ENCODE measurements at regions not wholly inside any gene's neighbourhood (a gene's known extent, or its start where the extent isn't known, plus 50 kb on each side); places are given as distances from the start of the nearest gene placed in this dataset.
A peak's percentile ranks its signal among the peaks of the same experiment; 100 is the strongest.

- no peaks in the 10 kb centered on the region for H4K20me1 ChIP-seq (ENCODE audit: control insufficient read depth, extremely low read depth, insufficient read depth, low read length)
- no peak overlapping the region for H2AFZ ChIP-seq (ENCODE audit: low read length)
- DNase-seq (ENCODE audit: low read depth in 2 of 2) = peak in 1 of 2 donors; percentile 12
- TF ChIP-seq CTCF (conservative IDR thresholded peaks at IDR 0.05 in 1 of 2, IDR thresholded peaks at IDR 0.05 in 1 of 2; ENCODE audit: low read depth in 1 of 2, low read length in 2 of 2) (no peak), EZH2 (IDR thresholded peaks at IDR 0.05; ENCODE audit: low read length, missing control alignments) (no peak)
- no peak overlapping the region for H3K9ac ChIP-seq (ENCODE audit: insufficient read depth, low read length)
- H3K4me3 ChIP-seq (replicated peaks in 1 of 4; ENCODE audit: control extremely low read depth in 1 of 4, insufficient read depth in 1 of 4, low read depth in 3 of 4, low read length in 4 of 4) = no peak overlapping the region
- no peaks in the 10 kb centered on the region for H3K4me1 ChIP-seq (ENCODE audit: control insufficient read depth, extremely low read depth, insufficient read depth, low read length)
- H3K27ac ChIP-seq (ENCODE audit: insufficient read depth, low read length) = no peak overlapping the region
- H3K4me2 ChIP-seq (ENCODE audit: extremely low read depth, insufficient read depth, low read length) = no peak overlapping the region
- no peaks in the 10 kb centered on the region for H3K9me3 ChIP-seq (ENCODE audit: control insufficient read depth, insufficient read depth, low read depth, low read length)
- no peaks in the 10 kb centered on the region for H3K79me2 ChIP-seq (ENCODE audit: control insufficient read depth, insufficient read depth, low read length)
- H3K27me3 ChIP-seq (ENCODE audit: control insufficient read depth, insufficient read depth, low read length) = no peaks in the 10 kb centered on the region
- H3K36me3 ChIP-seq (ENCODE audit: control insufficient read depth, insufficient read depth, low read length) = no peaks in the 10 kb centered on the region
Measured at GRCh38 chr6:120493505-120493904, 840.8 kb downstream of the TBC1D32 start.

- no peak for TF ChIP-seq EZH2 (IDR thresholded peaks at IDR 0.05; ENCODE audit: low read length, missing control alignments)
- no peak for TF ChIP-seq CTCF (conservative IDR thresholded peaks at IDR 0.05 in 1 of 2, IDR thresholded peaks at IDR 0.05 in 1 of 2; ENCODE audit: low read depth in 1 of 2, low read length in 2 of 2)
- Histone ChIP-seq H3K4me2 (ENCODE audit: extremely low read depth, insufficient read depth, low read length) (no peak overlapping the region), H2AFZ (ENCODE audit: low read length) (no peak overlapping the region), H3K4me1 (ENCODE audit: control insufficient read depth, extremely low read depth, insufficient read depth, low read length) (no peaks in the 10 kb centered on the region), H3K9me3 (ENCODE audit: control insufficient read depth, insufficient read depth, low read depth, low read length) (no peaks in the 10 kb centered on the region), H4K20me1 (ENCODE audit: control insufficient read depth, extremely low read depth, insufficient read depth, low read length) (no peaks in the 10 kb centered on the region), H3K27ac (ENCODE audit: insufficient read depth, low read length) (no peak overlapping the region), H3K79me2 (ENCODE audit: control insufficient read depth, insufficient read depth, low read length) (no peaks in the 10 kb centered on the region), H3K9ac (ENCODE audit: insufficient read depth, low read length) (no peak overlapping the region), H3K4me3 (replicated peaks in 1 of 4; ENCODE audit: control extremely low read depth in 1 of 4, insufficient read depth in 1 of 4, low read depth in 3 of 4, low read length in 4 of 4) (no peak overlapping the region), H3K27me3 (ENCODE audit: control insufficient read depth, insufficient read depth, low read length) (no peaks in the 10 kb centered on the region), H3K36me3 (ENCODE audit: control insufficient read depth, insufficient read depth, low read length) (no peaks in the 10 kb centered on the region)
- no peak for DNase-seq (ENCODE audit: low read depth in 2 of 2)
Measured at GRCh38 chr6:120489941-120490340, 844.3 kb downstream of the TBC1D32 start.

GRCh38 chr6:120484146-120484545 lies 850.1 kb downstream of the TBC1D32 start:
- no peak overlapping the region for H3K27ac ChIP-seq (ENCODE audit: insufficient read depth, low read length)
- H3K27me3 ChIP-seq (ENCODE audit: control insufficient read depth, insufficient read depth, low read length) = no peaks in the 10 kb centered on the region
- no peak overlapping the region for H3K4me3 ChIP-seq (replicated peaks in 1 of 4; ENCODE audit: control extremely low read depth in 1 of 4, insufficient read depth in 1 of 4, low read depth in 3 of 4, low read length in 4 of 4)
- no peak overlapping the region for H2AFZ ChIP-seq (ENCODE audit: low read length)
- no peak overlapping the region for H3K4me2 ChIP-seq (ENCODE audit: extremely low read depth, insufficient read depth, low read length)
- TF ChIP-seq EZH2 (IDR thresholded peaks at IDR 0.05; ENCODE audit: low read length, missing control alignments) = no peak
- TF ChIP-seq CTCF (conservative IDR thresholded peaks at IDR 0.05 in 1 of 2, IDR thresholded peaks at IDR 0.05 in 1 of 2; ENCODE audit: low read depth in 1 of 2, low read length in 2 of 2) = no peak
- H4K20me1 ChIP-seq (ENCODE audit: control insufficient read depth, extremely low read depth, insufficient read depth, low read length) = no peaks in the 10 kb centered on the region
- no peaks in the 10 kb centered on the region for H3K9me3 ChIP-seq (ENCODE audit: control insufficient read depth, insufficient read depth, low read depth, low read length)
- H3K36me3 ChIP-seq (ENCODE audit: control insufficient read depth, insufficient read depth, low read length) = no peaks in the 10 kb centered on the region
- no peaks in the 10 kb centered on the region for H3K4me1 ChIP-seq (ENCODE audit: control insufficient read depth, extremely low read depth, insufficient read depth, low read length)
- H3K79me2 ChIP-seq (ENCODE audit: control insufficient read depth, insufficient read depth, low read length) = no peaks in the 10 kb centered on the region
- no peak for DNase-seq (ENCODE audit: low read depth in 2 of 2)
- no peak overlapping the region for H3K9ac ChIP-seq (ENCODE audit: insufficient read depth, low read length)
